ENCODE measurements at regions not wholly inside any gene's neighbourhood (a gene's known extent, or its start where the extent isn't known, plus 50 kb on each side); places are given as distances from the start of the nearest gene placed in this dataset.

GRCh38 chr2:12202313-12203075, 456.1 kb downstream of the LPIN1 start:
- no peak for TF ChIP-seq CTCF (IDR thresholded peaks at IDR 0.05; ENCODE audit: borderline replicate concordance, control extremely low read depth, extremely low read depth, insufficient read depth, missing control alignments)
- DNase-seq (ENCODE audit: low spot score): no peak
- in situ Hi-C loops (cut with MboI; ENCODE audit: low sequenced_read_pairs, unreplicated experiment): no loop called here

- no peak for DNase-seq (ENCODE audit: low spot score)
- in situ Hi-C loops (cut with MboI; ENCODE audit: low sequenced_read_pairs, unreplicated experiment): no loop called here
- no peak for TF ChIP-seq CTCF (IDR thresholded peaks at IDR 0.05; ENCODE audit: borderline replicate concordance, control extremely low read depth, extremely low read depth, insufficient read depth, missing control alignments)
Observed at GRCh38 chr2:12203528-12203927, 457.1 kb downstream of the LPIN1 start.

GRCh38 chr2:12205086-12205485, 458.7 kb downstream of the LPIN1 start:
- in situ Hi-C loops (cut with MboI; ENCODE audit: low sequenced_read_pairs, unreplicated experiment): no loop called here
- DNase-seq (ENCODE audit: low spot score): no peak
- no peak for TF ChIP-seq CTCF (IDR thresholded peaks at IDR 0.05; ENCODE audit: borderline replicate concordance, control extremely low read depth, extremely low read depth, insufficient read depth, missing control alignments)

- in situ Hi-C loops (cut with MboI; ENCODE audit: low sequenced_read_pairs, unreplicated experiment): no loop called here
- TF ChIP-seq CTCF (IDR thresholded peaks at IDR 0.05; ENCODE audit: borderline replicate concordance, control extremely low read depth, extremely low read depth, insufficient read depth, missing control alignments): no peak
- no peak for DNase-seq (ENCODE audit: low spot score)
Observed at GRCh38 chr2:12207491-12207890, 461.1 kb downstream of the LPIN1 start.

GRCh38 chr2:12210016-12210933, 463.8 kb downstream of the LPIN1 start:
- DNase-seq (ENCODE audit: low spot score): no peak
- no peak for TF ChIP-seq CTCF (IDR thresholded peaks at IDR 0.05; ENCODE audit: borderline replicate concordance, control extremely low read depth, extremely low read depth, insufficient read depth, missing control alignments)
- in situ Hi-C loops (cut with MboI; ENCODE audit: low sequenced_read_pairs, unreplicated experiment): no loop called here

GRCh38 chr2:12211326-12212175, 465.1 kb downstream of the LPIN1 start:
- no peak for DNase-seq (ENCODE audit: low spot score)
- in situ Hi-C loops (cut with MboI; ENCODE audit: low sequenced_read_pairs, unreplicated experiment): no loop called here
- no peak for TF ChIP-seq CTCF (IDR thresholded peaks at IDR 0.05; ENCODE audit: borderline replicate concordance, control extremely low read depth, extremely low read depth, insufficient read depth, missing control alignments)

Measured in GM13976 (cell line).